ENCODE measurements at regions not wholly inside any gene's neighbourhood (a gene's known extent, or its start where the extent isn't known, plus 50 kb on each side); places are given as distances from the start of the nearest gene placed in this dataset.

DNA sequence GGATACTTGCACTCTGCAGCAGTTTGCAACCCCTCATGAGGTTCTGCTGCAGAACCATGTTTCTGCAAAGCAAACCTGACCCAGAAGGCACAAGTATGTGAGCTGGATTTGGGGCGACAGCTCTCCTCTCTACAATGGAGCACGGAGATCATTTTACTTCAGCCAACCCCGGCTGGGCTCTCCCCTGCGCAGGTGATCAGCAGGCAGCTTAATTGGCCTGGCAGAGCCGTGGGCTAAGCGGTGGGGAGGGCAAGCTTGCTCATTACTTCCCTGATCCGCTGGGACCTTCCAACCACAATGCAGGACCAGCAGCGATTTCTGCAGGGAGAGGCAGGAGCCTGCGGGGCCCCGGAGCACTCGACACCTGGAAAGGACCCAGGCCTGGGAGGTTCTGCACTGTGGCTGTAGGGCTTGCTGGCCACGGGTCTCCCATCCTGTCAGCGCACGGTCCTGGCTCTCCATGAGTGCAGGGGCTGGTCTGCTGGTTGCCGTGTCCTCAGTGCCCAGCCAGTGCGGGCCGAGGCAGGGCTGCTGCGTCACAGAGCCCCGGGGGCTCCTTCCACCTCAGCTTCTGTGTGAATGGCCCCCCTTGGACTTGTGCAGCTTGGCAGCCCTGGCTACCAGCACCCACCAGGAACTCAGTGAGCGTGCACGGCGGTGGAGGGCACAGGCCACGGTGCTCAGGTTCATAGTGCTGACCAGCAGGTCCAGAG is 51.8 kb upstream of the RAPGEF1 start:
- Mint-ChIP-seq H3K36me3 (ENCODE audit: low read depth) (no peaks in the 10 kb centered on the region), H3K9me3 (peaks cover 3% of the 10 kb centered on the region), H3K4me3 (no peak overlapping the region), H3K27me3 (peaks cover 48% of the 10 kb centered on the region), H3K27ac (no peak overlapping the region), H3K4me1 (ENCODE audit: low read depth) (no peaks in the 10 kb centered on the region)
- peaks cover 0 to 7% of the 10 kb centered on the region in 2 experiments for H3K9me3 ChIP-seq (ENCODE audit: control insufficient read depth in 1 of 2, insufficient read depth in 1 of 2, low read length in 2 of 2)
- ChIA-PET CTCF (no interaction called here), POLR2A (no interaction called here)
- intact Hi-C loops (cut with DNase I, micrococcal nuclease): no loop called here
- DNase-seq (no peak), ATAC-seq (ENCODE audit: poor library complexity) (no peak)
- no peaks in the 10 kb centered on the region for H3K36me3 ChIP-seq (ENCODE audit: insufficient read depth, low read length)
- H3K4me3 ChIP-seq (ENCODE audit: low read length): no peak overlapping the region
- no peak overlapping the region for H3K27ac ChIP-seq (ENCODE audit: low read depth in 1 of 2, low read length in 2 of 2)
- H3K27me3 ChIP-seq (ENCODE audit: control insufficient read depth in 1 of 2, insufficient read depth in 2 of 2, low read length in 2 of 2): peaks cover 13 to 14% of the 10 kb centered on the region in 2 experiments
- TF ChIP-seq, protein P1, sequence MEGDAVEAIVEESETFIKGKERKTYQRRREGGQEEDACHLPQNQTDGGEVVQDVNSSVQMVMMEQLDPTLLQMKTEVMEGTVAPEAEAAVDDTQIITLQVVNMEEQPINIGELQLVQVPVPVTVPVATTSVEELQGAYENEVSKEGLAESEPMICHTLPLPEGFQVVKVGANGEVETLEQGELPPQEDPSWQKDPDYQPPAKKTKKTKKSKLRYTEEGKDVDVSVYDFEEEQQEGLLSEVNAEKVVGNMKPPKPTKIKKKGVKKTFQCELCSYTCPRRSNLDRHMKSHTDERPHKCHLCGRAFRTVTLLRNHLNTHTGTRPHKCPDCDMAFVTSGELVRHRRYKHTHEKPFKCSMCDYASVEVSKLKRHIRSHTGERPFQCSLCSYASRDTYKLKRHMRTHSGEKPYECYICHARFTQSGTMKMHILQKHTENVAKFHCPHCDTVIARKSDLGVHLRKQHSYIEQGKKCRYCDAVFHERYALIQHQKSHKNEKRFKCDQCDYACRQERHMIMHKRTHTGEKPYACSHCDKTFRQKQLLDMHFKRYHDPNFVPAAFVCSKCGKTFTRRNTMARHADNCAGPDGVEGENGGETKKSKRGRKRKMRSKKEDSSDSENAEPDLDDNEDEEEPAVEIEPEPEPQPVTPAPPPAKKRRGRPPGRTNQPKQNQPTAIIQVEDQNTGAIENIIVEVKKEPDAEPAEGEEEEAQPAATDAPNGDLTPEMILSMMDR (IDR thresholded peaks at IDR 0.05): no peak
- no peaks in the 10 kb centered on the region for H3K4me1 ChIP-seq (ENCODE audit: insufficient read depth, low read length)
